ENCODE measurements at regions not wholly inside any gene's neighbourhood (a gene's known extent, or its start where the extent isn't known, plus 50 kb on each side); places are given as distances from the start of the nearest gene placed in this dataset.

DNA sequence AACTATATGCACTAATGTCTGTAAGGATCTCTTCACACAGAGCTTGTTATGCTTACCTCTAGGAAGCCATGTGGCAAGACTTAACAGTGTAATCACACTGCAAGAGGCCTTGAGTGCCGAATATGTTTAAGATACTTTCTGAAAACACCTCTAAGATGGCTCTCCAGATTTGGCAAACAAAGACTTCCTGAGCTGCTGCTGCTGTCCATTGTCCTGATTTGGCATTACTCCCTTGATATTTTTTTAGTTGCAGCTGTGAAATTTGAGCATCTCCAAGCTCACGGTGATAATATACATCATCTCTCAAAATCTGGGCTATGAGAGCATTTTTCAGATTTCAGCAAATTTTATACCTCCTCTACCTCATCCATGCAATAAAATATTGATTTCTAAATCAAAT is 384.5 kb upstream of the CDH6 start:
- DNase-seq: no peak
- H4K20me1 ChIP-seq (ENCODE audit: insufficient read depth, low read depth, low read length): no peaks in the 10 kb centered on the region
- H2AFZ ChIP-seq (ENCODE audit: low read length): no peak overlapping the region
- no peak overlapping the region for H3K27ac ChIP-seq (ENCODE audit: low read length)
- H3K9me3 ChIP-seq (ENCODE audit: low read length): peaks cover 24% of the 10 kb centered on the region
- H3K4me2 ChIP-seq (ENCODE audit: low read depth, low read length, poor library complexity, severe bottlenecking): no peak overlapping the region
- H3K79me2 ChIP-seq (ENCODE audit: low read length): no peaks in the 10 kb centered on the region
- H3K4me1 ChIP-seq (ENCODE audit: low read length): no peaks in the 10 kb centered on the region
- no peak overlapping the region for H3K9ac ChIP-seq (ENCODE audit: low read length)
- H3K27me3 ChIP-seq (ENCODE audit: low read length): no peaks in the 10 kb centered on the region
- no peaks in the 10 kb centered on the region for H3K9me2 ChIP-seq (replicated peaks; ENCODE audit: insufficient read depth, low read length)
- no peaks in the 10 kb centered on the region for H3K36me3 ChIP-seq (ENCODE audit: insufficient read depth, low read length)
- H3K4me3 ChIP-seq (ENCODE audit: low read length): no peak overlapping the region

DNA sequence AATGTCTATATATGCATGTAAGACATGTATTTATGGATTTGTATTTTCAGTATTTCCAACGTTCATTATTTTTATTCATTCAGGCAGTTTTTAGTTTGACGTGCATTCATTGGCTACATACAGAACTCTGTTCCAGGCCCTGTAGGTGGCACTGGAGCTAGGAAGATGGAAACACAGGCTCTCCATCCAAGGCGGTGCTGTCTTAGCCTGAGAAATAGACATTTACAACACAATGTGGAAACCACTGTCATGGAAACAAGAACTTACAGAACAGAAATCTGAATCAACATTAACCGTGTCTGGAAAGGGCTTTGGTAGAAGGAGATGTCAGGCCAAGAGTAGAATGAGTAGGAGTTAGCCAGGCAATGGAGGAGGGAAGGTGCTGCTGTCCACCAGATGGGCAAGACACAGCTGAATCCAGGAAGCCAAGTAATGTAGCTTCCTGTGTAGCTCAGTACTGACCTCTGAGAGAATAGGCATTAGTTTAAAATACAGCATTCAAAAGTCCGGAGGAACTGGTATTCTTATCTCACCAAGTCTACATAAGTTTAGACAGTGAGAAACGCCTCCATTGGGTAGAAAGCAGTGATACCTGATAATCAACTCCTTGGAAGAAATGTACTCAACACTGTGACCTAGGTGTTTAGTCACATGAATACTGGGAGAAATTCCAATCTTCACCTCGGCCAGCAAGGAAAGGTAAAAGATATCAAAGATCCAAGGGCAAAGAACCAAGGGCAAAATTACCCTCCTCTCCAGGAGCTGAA is 388.6 kb upstream of the CDH6 start:
- Histone ChIP-seq H3K9ac (ENCODE audit: low read length) (no peak overlapping the region), H3K27me3 (ENCODE audit: low read length) (no peaks in the 10 kb centered on the region), H3K27ac (ENCODE audit: low read length) (no peak overlapping the region), H3K79me2 (ENCODE audit: low read length) (no peaks in the 10 kb centered on the region), H3K9me3 (ENCODE audit: low read length) (peaks cover 30% of the 10 kb centered on the region), H3K4me1 (ENCODE audit: low read length) (no peaks in the 10 kb centered on the region), H3K4me2 (ENCODE audit: low read depth, low read length, poor library complexity, severe bottlenecking) (no peak overlapping the region), H3K36me3 (ENCODE audit: insufficient read depth, low read length) (no peaks in the 10 kb centered on the region), H2AFZ (ENCODE audit: low read length) (no peak overlapping the region), H3K4me3 (ENCODE audit: low read length) (no peak overlapping the region), H3K9me2 (replicated peaks; ENCODE audit: insufficient read depth, low read length) (no peaks in the 10 kb centered on the region), H4K20me1 (ENCODE audit: insufficient read depth, low read depth, low read length) (no peaks in the 10 kb centered on the region)
- no peak for DNase-seq

DNA sequence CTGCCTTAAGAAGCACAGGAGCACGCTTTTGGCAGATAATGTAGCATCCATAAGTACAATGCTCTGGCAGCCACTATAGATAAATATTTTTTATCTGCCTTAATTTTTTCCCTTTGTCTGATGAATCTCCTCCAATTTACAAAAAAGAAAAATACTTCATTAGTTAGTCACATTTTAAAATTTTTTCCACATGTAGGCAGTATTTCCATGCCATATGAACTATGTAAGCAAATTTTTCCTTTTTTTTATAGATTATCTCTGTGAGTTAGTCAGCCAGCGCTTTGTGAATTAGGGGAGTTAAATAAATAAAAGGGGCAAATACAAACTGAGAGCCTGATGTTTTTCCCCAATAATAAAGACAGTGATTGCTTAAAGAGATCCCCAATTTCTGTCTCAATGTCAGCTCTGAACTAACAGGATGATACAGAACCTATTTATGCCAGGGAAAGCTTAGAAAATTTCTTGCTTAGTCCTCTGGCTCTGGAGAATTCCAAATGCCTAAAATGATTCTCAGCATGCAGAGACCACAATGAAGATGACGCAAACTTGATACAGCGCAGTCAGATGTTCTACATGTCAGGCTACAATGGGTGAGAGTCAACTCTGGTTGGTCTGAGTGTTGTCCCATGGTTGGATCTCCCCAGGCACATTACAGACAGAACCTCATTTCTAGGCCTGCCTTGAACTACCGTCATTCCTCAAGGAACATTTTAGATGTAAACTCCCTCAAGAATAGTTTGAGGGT is 390.4 kb upstream of the CDH6 start:
- no peaks in the 10 kb centered on the region for H3K4me1 ChIP-seq (ENCODE audit: low read length)
- no peaks in the 10 kb centered on the region for H3K27me3 ChIP-seq (ENCODE audit: low read length)
- H3K9ac ChIP-seq (ENCODE audit: low read length): no peak overlapping the region
- H3K4me3 ChIP-seq (ENCODE audit: low read length): no peak overlapping the region
- H3K27ac ChIP-seq (ENCODE audit: low read length): no peak overlapping the region
- no peaks in the 10 kb centered on the region for H4K20me1 ChIP-seq (ENCODE audit: insufficient read depth, low read depth, low read length)
- H3K9me3 ChIP-seq (ENCODE audit: low read length): peaks cover 26% of the 10 kb centered on the region
- H3K79me2 ChIP-seq (ENCODE audit: low read length): no peaks in the 10 kb centered on the region
- no peak overlapping the region for H3K4me2 ChIP-seq (ENCODE audit: low read depth, low read length, poor library complexity, severe bottlenecking)
- no peak for DNase-seq
- H3K9me2 ChIP-seq (replicated peaks; ENCODE audit: insufficient read depth, low read length): no peaks in the 10 kb centered on the region
- H3K36me3 ChIP-seq (ENCODE audit: insufficient read depth, low read length): no peaks in the 10 kb centered on the region
- no peak overlapping the region for H2AFZ ChIP-seq (ENCODE audit: low read length)

DNA sequence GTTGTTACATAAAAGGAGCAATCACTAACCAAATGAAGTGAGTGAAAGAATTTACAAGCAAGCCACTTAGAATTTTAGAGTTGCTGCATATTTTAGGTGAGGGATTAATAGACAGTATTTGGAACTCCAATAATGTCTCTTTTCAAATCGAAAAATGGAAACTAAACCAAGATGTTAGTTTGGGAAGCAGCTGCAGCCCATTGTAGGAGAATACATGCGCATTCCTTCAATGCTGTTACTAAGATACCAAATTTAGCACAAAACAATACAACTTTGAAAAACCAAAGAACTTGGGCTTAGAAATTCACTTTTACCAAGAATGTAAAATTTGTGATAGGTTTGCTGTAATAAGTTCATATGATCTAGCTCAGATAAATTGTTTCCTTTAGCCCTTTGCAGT is 411.8 kb upstream of the CDH6 start:
- H3K9me3 ChIP-seq (ENCODE audit: low read length): peaks cover 3% of the 10 kb centered on the region; the same call in 1 of the 2 replicates
- no peaks in the 10 kb centered on the region for H3K27me3 ChIP-seq (ENCODE audit: low read length)
- no peak overlapping the region for H3K9ac ChIP-seq (ENCODE audit: low read length)
- H3K36me3 ChIP-seq (ENCODE audit: insufficient read depth, low read length): no peaks in the 10 kb centered on the region
- no peak overlapping the region for H3K27ac ChIP-seq (ENCODE audit: low read length)
- H2AFZ ChIP-seq (ENCODE audit: low read length): no peak overlapping the region
- no peaks in the 10 kb centered on the region for H3K9me2 ChIP-seq (replicated peaks; ENCODE audit: insufficient read depth, low read length)
- no peak overlapping the region for H3K4me2 ChIP-seq (ENCODE audit: low read depth, low read length, poor library complexity, severe bottlenecking)
- H3K4me1 ChIP-seq (ENCODE audit: low read length): no peaks in the 10 kb centered on the region
- no peaks in the 10 kb centered on the region for H3K79me2 ChIP-seq (ENCODE audit: low read length)
- no peak for DNase-seq
- H4K20me1 ChIP-seq (ENCODE audit: insufficient read depth, low read depth, low read length): no peaks in the 10 kb centered on the region
- H3K4me3 ChIP-seq (ENCODE audit: low read length): no peak overlapping the region

DNA sequence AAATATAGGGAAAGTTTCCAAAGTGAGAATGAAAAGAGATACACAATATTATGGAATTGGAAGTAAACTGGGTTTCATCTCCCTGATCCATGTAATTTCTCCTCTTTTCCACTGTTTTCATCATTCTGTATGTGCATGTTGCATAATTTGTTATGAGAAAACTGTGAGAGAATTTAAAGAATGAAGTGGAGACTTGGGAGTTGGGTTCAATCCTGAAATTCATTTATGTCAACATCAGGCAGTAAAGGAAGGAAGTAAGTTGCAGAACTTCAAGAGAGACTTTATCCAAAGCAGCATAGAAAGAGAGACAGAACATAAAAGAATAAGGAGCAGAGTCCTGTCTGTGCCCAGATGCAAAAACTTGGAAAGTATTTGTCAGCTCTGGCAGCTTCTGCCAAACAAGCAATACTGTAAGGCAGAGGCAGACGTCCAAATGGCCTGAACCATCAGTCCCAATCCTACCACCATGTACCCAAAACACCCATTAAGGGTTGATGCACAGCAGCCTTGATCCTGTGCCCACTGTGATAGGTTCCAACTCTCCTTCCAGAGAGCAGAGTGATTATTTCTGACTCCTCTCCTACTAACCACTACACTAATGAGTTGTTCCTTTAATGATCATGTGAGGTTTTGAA is 425.3 kb upstream of the CDH6 start:
- Histone ChIP-seq H2AFZ (ENCODE audit: low read length) (no peak overlapping the region), H4K20me1 (ENCODE audit: insufficient read depth, low read depth, low read length) (no peaks in the 10 kb centered on the region), H3K9me3 (ENCODE audit: low read length) (peaks cover 20% of the 10 kb centered on the region; the same call in 1 of the 2 replicates), H3K4me2 (ENCODE audit: low read depth, low read length, poor library complexity, severe bottlenecking) (no peak overlapping the region), H3K27me3 (ENCODE audit: low read length) (no peaks in the 10 kb centered on the region), H3K27ac (ENCODE audit: low read length) (no peak overlapping the region), H3K4me3 (ENCODE audit: low read length) (no peak overlapping the region), H3K79me2 (ENCODE audit: low read length) (no peaks in the 10 kb centered on the region), H3K9me2 (replicated peaks; ENCODE audit: insufficient read depth, low read length) (no peaks in the 10 kb centered on the region), H3K9ac (ENCODE audit: low read length) (no peak overlapping the region), H3K4me1 (ENCODE audit: low read length) (no peaks in the 10 kb centered on the region), H3K36me3 (ENCODE audit: insufficient read depth, low read length) (no peaks in the 10 kb centered on the region)
- no peak for DNase-seq

DNA sequence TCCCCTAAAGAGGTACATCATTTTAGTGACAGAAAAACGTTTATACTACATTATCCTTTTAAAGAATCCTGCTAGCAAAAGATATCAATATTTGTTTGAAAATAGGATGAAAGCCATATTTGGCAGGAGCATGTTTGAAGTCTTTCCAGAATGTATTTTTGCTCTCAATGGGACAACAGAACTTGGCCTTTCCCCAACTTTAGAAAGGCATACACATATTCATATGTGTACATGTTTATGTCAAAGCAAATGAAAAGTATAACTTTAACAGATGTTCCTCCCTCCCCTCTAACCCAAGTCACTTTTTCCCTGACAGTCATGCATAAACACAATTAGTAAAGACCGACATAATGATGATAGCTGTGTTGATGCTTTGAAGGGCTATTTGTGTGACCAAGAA is 427.8 kb upstream of the CDH6 start:
- Histone ChIP-seq H3K9me2 (replicated peaks; ENCODE audit: insufficient read depth, low read length) (no peaks in the 10 kb centered on the region), H3K79me2 (ENCODE audit: low read length) (no peaks in the 10 kb centered on the region), H3K9ac (ENCODE audit: low read length) (no peak overlapping the region), H3K4me2 (ENCODE audit: low read depth, low read length, poor library complexity, severe bottlenecking) (no peak overlapping the region), H3K27ac (ENCODE audit: low read length) (no peak overlapping the region), H3K27me3 (ENCODE audit: low read length) (no peaks in the 10 kb centered on the region), H3K4me1 (ENCODE audit: low read length) (no peaks in the 10 kb centered on the region), H3K4me3 (ENCODE audit: low read length) (no peak overlapping the region), H2AFZ (ENCODE audit: low read length) (no peak overlapping the region), H3K9me3 (ENCODE audit: low read length) (peaks cover 15% of the 10 kb centered on the region; the same call in 1 of the 2 replicates), H3K36me3 (ENCODE audit: insufficient read depth, low read length) (no peaks in the 10 kb centered on the region), H4K20me1 (ENCODE audit: insufficient read depth, low read depth, low read length) (no peaks in the 10 kb centered on the region)
- no peak for DNase-seq

DNA sequence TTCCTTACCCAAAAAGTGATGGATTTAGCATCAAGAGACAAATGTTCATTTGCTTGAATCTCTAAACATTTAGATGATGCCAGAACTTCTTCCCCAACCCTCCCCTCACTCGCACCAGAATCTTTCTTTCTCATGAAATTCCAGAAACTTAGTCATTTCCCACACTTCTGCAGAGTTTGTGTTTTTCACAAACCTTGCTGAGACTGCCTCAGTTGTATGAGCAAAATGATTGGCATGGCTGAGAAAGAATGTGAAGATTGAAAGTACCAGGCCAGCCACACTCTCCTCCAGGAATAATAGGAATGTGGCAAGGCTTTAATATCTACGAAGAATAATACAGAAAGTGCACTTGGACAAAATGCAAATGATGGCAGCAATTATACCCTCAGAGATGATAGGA is 428.3 kb upstream of the CDH6 start:
- no peak overlapping the region for H3K4me2 ChIP-seq (ENCODE audit: low read depth, low read length, poor library complexity, severe bottlenecking)
- no peak overlapping the region for H2AFZ ChIP-seq (ENCODE audit: low read length)
- peaks cover 15% of the 10 kb centered on the region; the same call in 1 of the 2 replicates for H3K9me3 ChIP-seq (ENCODE audit: low read length)
- H4K20me1 ChIP-seq (ENCODE audit: insufficient read depth, low read depth, low read length): no peaks in the 10 kb centered on the region
- H3K27me3 ChIP-seq (ENCODE audit: low read length): no peaks in the 10 kb centered on the region
- H3K36me3 ChIP-seq (ENCODE audit: insufficient read depth, low read length): no peaks in the 10 kb centered on the region
- DNase-seq: no peak
- no peaks in the 10 kb centered on the region for H3K4me1 ChIP-seq (ENCODE audit: low read length)
- no peak overlapping the region for H3K4me3 ChIP-seq (ENCODE audit: low read length)
- H3K9ac ChIP-seq (ENCODE audit: low read length): no peak overlapping the region
- no peaks in the 10 kb centered on the region for H3K79me2 ChIP-seq (ENCODE audit: low read length)
- no peaks in the 10 kb centered on the region for H3K9me2 ChIP-seq (replicated peaks; ENCODE audit: insufficient read depth, low read length)
- no peak overlapping the region for H3K27ac ChIP-seq (ENCODE audit: low read length)

DNA sequence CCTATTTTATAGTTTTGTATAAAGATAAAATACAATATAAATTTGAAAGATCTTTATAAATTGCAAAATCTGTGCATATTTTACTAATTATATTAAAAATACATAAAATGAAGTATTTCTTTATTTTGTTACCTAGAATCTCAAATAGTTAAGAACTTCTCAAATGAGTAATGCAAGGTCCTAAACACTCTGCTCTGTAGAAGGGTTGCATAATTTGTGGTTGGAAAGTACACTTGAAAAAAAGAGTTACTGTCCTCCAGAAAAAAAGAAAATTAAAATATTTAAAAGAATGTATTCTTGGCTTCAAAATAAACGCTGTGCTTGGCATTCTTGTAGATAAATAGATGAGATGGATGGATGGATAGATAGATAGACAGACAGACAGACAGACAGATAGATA is 428.8 kb upstream of the CDH6 start:
- Histone ChIP-seq H3K4me1 (ENCODE audit: low read length) (no peaks in the 10 kb centered on the region), H4K20me1 (ENCODE audit: insufficient read depth, low read depth, low read length) (no peaks in the 10 kb centered on the region), H3K27ac (ENCODE audit: low read length) (no peak overlapping the region), H3K4me2 (ENCODE audit: low read depth, low read length, poor library complexity, severe bottlenecking) (no peak overlapping the region), H3K4me3 (ENCODE audit: low read length) (no peak overlapping the region), H3K27me3 (ENCODE audit: low read length) (no peaks in the 10 kb centered on the region), H3K9me3 (ENCODE audit: low read length) (peaks cover 15% of the 10 kb centered on the region; the same call in 1 of the 2 replicates), H2AFZ (ENCODE audit: low read length) (no peak overlapping the region), H3K36me3 (ENCODE audit: insufficient read depth, low read length) (no peaks in the 10 kb centered on the region), H3K9ac (ENCODE audit: low read length) (no peak overlapping the region), H3K9me2 (replicated peaks; ENCODE audit: insufficient read depth, low read length) (no peaks in the 10 kb centered on the region), H3K79me2 (ENCODE audit: low read length) (no peaks in the 10 kb centered on the region)
- no peak for DNase-seq

All from Karpas-422 (cell line).